ENCODE measurements at regions not wholly inside any gene's neighbourhood (a gene's known extent, or its start where the extent isn't known, plus 50 kb on each side); places are given as distances from the start of the nearest gene placed in this dataset.
A peak's percentile ranks its signal among the peaks of the same experiment; 100 is the strongest.

GRCh38 chr2:64219149-64219548, 74.9 kb upstream of the PELI1 start:
- no peaks in the 10 kb centered on the region for H3K79me2 ChIP-seq (ENCODE audit: insufficient read depth, low read length)
- H3K36me3 Mint-ChIP-seq = no peaks in the 10 kb centered on the region
- peaks cover 62 to 66% of the 10 kb centered on the region in 2 donors for H3K4me1 ChIP-seq (ENCODE audit: control insufficient read depth in 1 of 2, insufficient read depth in 2 of 2, low read length in 2 of 2)
- no peaks in the 10 kb centered on the region for H3K36me3 ChIP-seq (replicated peaks in 1 of 2; ENCODE audit: control insufficient read depth in 1 of 2, insufficient read depth in 2 of 2, low read length in 2 of 2)
- no peaks in the 10 kb centered on the region for H3K27me3 Mint-ChIP-seq (ENCODE audit: low read depth in 3 of 3)
- H3K27me3 ChIP-seq (ENCODE audit: control insufficient read depth in 2 of 2, insufficient read depth in 2 of 2, low read length in 2 of 2) = no peaks in the 10 kb centered on the region
- H3K9me3 Mint-ChIP-seq = no peaks in the 10 kb centered on the region
- no peak overlapping the region for H3K4me3 Mint-ChIP-seq
- intact Hi-C loops (cut with micrococcal nuclease) = no loop called here
- no peak for TF ChIP-seq CTCF (IDR thresholded peaks at IDR 0.05)
- H3K4me2 ChIP-seq (replicated peaks; ENCODE audit: extremely low read depth, low read length, poor library complexity, severe bottlenecking) = no peak overlapping the region
- H3K27ac ChIP-seq (ENCODE audit: low read depth in 1 of 2, low read length in 2 of 2) = peak overlapping the region in 1 of 2 donors; percentile 83
- peak overlapping the region in 5 of 7 donors; percentile 83 to 94 (median 93) for H3K27ac Mint-ChIP-seq
- H4K20me1 ChIP-seq (ENCODE audit: insufficient read depth, low read length) = no peaks in the 10 kb centered on the region
- H3K9me3 ChIP-seq (replicated peaks in 1 of 2; ENCODE audit: control insufficient read depth in 1 of 2, insufficient read depth in 1 of 2, low read length in 2 of 2) = no peaks in the 10 kb centered on the region
- DNase-seq = no peak
- WGBS (ENCODE audit: insufficient coverage) = 60% methylated on average over 1 of the region's 2 CpGs
- H3K4me1 Mint-ChIP-seq = peaks cover 63% of the 10 kb centered on the region
- no peak overlapping the region for H3K9ac ChIP-seq (ENCODE audit: insufficient read depth, low read length, poor library complexity, severe bottlenecking)
- no peak overlapping the region for H2AFZ ChIP-seq (ENCODE audit: insufficient read depth, low read depth, low read length, poor library complexity, severe bottlenecking)
- H3K4me3 ChIP-seq (replicated peaks in 1 of 3; ENCODE audit: low read depth in 2 of 3, low read length in 3 of 3) = no peak overlapping the region

GRCh38 chr2:64220265-64220664, 76.0 kb upstream of the PELI1 start:
- Histone ChIP-seq H2AFZ (ENCODE audit: insufficient read depth, low read depth, low read length, poor library complexity, severe bottlenecking) (no peak overlapping the region), H3K4me3 (replicated peaks in 1 of 3; ENCODE audit: low read depth in 2 of 3, low read length in 3 of 3) (peak overlapping the region in 1 of 3 experiments; percentile 38)
- no CpG with 5 or more reads among the region's 1 CpG for WGBS (ENCODE audit: insufficient coverage)

More at GRCh38 chr2:64220265-64220664, 76.0 kb upstream of the PELI1 start:
- peaks cover 56 to 58% of the 10 kb centered on the region in 2 donors for H3K4me1 ChIP-seq (ENCODE audit: control insufficient read depth in 1 of 2, insufficient read depth in 2 of 2, low read length in 2 of 2)
- no peaks in the 10 kb centered on the region for H3K36me3 Mint-ChIP-seq
- intact Hi-C loops (cut with micrococcal nuclease) = loop anchor here in 1 of 2 donors (10.0 kb wide), 1 partner anchor 65 kb away; no protein-coding TSS in a partner anchor
- H3K27me3 Mint-ChIP-seq (ENCODE audit: low read depth in 3 of 3) = no peaks in the 10 kb centered on the region
- peaks cover 57% of the 10 kb centered on the region for H3K4me1 Mint-ChIP-seq
- peak; percentile 57 to 75 (median 72) for DNase-seq
- H3K4me2 ChIP-seq (replicated peaks; ENCODE audit: extremely low read depth, low read length, poor library complexity, severe bottlenecking) = peak overlapping the region; percentile 49
- H3K27ac Mint-ChIP-seq = peak overlapping the region; percentile 83 to 94 (median 93)
- no peak overlapping the region for H3K9ac ChIP-seq (ENCODE audit: insufficient read depth, low read length, poor library complexity, severe bottlenecking)
- H3K27ac ChIP-seq (ENCODE audit: low read depth in 1 of 2, low read length in 2 of 2) = peak overlapping the region in 1 of 2 donors; percentile 83
- no peak overlapping the region for H3K4me3 Mint-ChIP-seq
- no peaks in the 10 kb centered on the region for H3K79me2 ChIP-seq (ENCODE audit: insufficient read depth, low read length)
- no peaks in the 10 kb centered on the region for H4K20me1 ChIP-seq (ENCODE audit: insufficient read depth, low read length)
- H3K9me3 Mint-ChIP-seq = no peaks in the 10 kb centered on the region
- H3K36me3 ChIP-seq (replicated peaks in 1 of 2; ENCODE audit: control insufficient read depth in 1 of 2, insufficient read depth in 2 of 2, low read length in 2 of 2) = no peaks in the 10 kb centered on the region
- no peak for TF ChIP-seq CTCF (IDR thresholded peaks at IDR 0.05)
- H3K9me3 ChIP-seq (replicated peaks in 1 of 2; ENCODE audit: control insufficient read depth in 1 of 2, insufficient read depth in 1 of 2, low read length in 2 of 2) = no peaks in the 10 kb centered on the region
- H3K27me3 ChIP-seq (ENCODE audit: control insufficient read depth in 2 of 2, insufficient read depth in 2 of 2, low read length in 2 of 2) = no peaks in the 10 kb centered on the region
